IMR-90 (cell line): ENCODE measurements at regions not wholly inside any gene's neighbourhood (a gene's known extent, or its start where the extent isn't known, plus 50 kb on each side); places are given as distances from the start of the nearest gene placed in this dataset.

Source experiments
- ATAC-seq: fragments of 200-7000 bp; cut with Tn5 transposase; 2 replicates; pipeline ENCODE4 v1.9.1; 2020; ENCODE audit warnings: low read depth, mild to moderate bottlenecking, moderate library complexity
- BruUV-seq: library from RNA; stranded (reverse); fragments of 400-500 nt; replicated peaks from 2 replicates; lab custom pipeline; 2021; lab: Mats Ljungman, UMichigan
- CTCF ChIA-PET: fragments of 300-600 bp; formaldehyde crosslinking; extraction: SDS; loops from one replicate; lab custom pipeline; 2021; ENCODE audit warnings: antibody characterized with exemption; lab: Yijun Ruan, JAX
- POLR2A ChIA-PET: fragments of 300-600 bp; sonication (Branson Sonifier 250); formaldehyde crosslinking; loops from one replicate; lab custom pipeline; 2022; ENCODE audit warnings: antibody characterized with exemption; ENCODE audit not compliant: unreplicated experiment; lab: Charles Lee
- DNase-seq: peaks from one replicate; pipeline ENCODE4 v3.0.0; 2013
- H2AFZ ChIP-seq: replicated peaks from 2 replicates; pipeline ENCODE3; 2013; ENCODE audit warnings: low read length, mild to moderate bottlenecking; ENCODE audit not compliant: poor library complexity
- H2AK5ac ChIP-seq: 2 replicates; pipeline ENCODE4 v1.6.1; 2013; ENCODE audit warnings: low read depth, low read length, inconsistent platforms
- H2AK9ac ChIP-seq: replicated peaks from 2 replicates; pipeline ENCODE3; 2013; ENCODE audit warnings: mild to moderate bottlenecking, low read depth, low read length, moderate library complexity; ENCODE audit not compliant: poor library complexity
- H2BK120ac ChIP-seq: 2 replicates; pipeline ENCODE4 v1.6.1; 2013; ENCODE audit warnings: low read depth, low read length, inconsistent platforms
- H2BK15ac ChIP-seq: 3 replicates; pipeline ENCODE4 v1.6.1; 2013; ENCODE audit warnings: low read depth, low read length, inconsistent platforms
- H2BK20ac ChIP-seq: 2 replicates; pipeline ENCODE4 v1.6.1; 2013; ENCODE audit warnings: low read depth, mild to moderate bottlenecking, inconsistent platforms, low read length, moderate library complexity
- H2BK5ac ChIP-seq: 2 replicates; pipeline ENCODE4 v1.6.1; 2013; ENCODE audit warnings: mild to moderate bottlenecking, low read depth, low read length, inconsistent platforms; ENCODE audit not compliant: poor library complexity, severe bottlenecking
- H3K14ac ChIP-seq: replicated peaks from 2 replicates; pipeline ENCODE4 v1.6.1; 2013; ENCODE audit warnings: low read depth, low read length, inconsistent platforms
- H3K18ac ChIP-seq: 2 replicates; pipeline ENCODE4 v1.6.1; 2013; ENCODE audit warnings: low read depth, low read length, control low read depth
- H3K23ac ChIP-seq: 2 replicates; pipeline ENCODE4 v1.6.1; 2013; ENCODE audit warnings: low read depth, low read length, inconsistent platforms
- H3K27ac ChIP-seq: 2 replicates; pipeline ENCODE4 v1.5.1; 2013; ENCODE audit warnings: mild to moderate bottlenecking, control low read depth, low read length; ENCODE audit not compliant: insufficient read depth
- H3K27me3 ChIP-seq: 2 replicates; pipeline ENCODE4 v1.6.1; 2013; ENCODE audit warnings: low read length; ENCODE audit not compliant: control insufficient read depth, insufficient read depth
- H3K36me3 ChIP-seq: 2 replicates; pipeline ENCODE4 v1.6.1; 2013; ENCODE audit warnings: low read length, mixed read lengths; ENCODE audit not compliant: control insufficient read depth, insufficient read depth
- H3K4ac ChIP-seq: 2 replicates; pipeline ENCODE4 v1.6.1; 2013; ENCODE audit warnings: low read depth, low read length, inconsistent platforms
- H3K4me1 ChIP-seq: 2 replicates; pipeline ENCODE4 v1.6.1; 2013; ENCODE audit warnings: low read length, mixed read lengths; ENCODE audit not compliant: control insufficient read depth, insufficient read depth
- H3K4me2 ChIP-seq: 2 replicates; pipeline ENCODE4 v1.6.1; 2013; ENCODE audit warnings: low read depth, mild to moderate bottlenecking, control low read depth, low read length, moderate library complexity
- H3K4me3 ChIP-seq: 2 replicates; pipeline ENCODE4 v1.5.1; 2013; ENCODE audit warnings: low read depth, mild to moderate bottlenecking, control low read depth, low read length, moderate library complexity; ENCODE audit not compliant: insufficient read depth
- H3K56ac ChIP-seq: 2 replicates; pipeline ENCODE4 v1.6.1; 2013; ENCODE audit warnings: low read length, inconsistent platforms; ENCODE audit not compliant: insufficient read depth; ENCODE audit errors: extremely low read depth
- H3K79me1 ChIP-seq, 2 experiments: 2 replicates each; pipeline ENCODE4 v1.6.1; 2013; ENCODE audit warnings: low read length in 2 of 2, inconsistent platforms in 1 of 2, low read depth in 1 of 2
- H3K9ac ChIP-seq: 2 replicates; pipeline ENCODE4 v1.6.1; 2013; ENCODE audit warnings: low read depth, low read length, control low read depth
- H3K9me1 ChIP-seq: 2 replicates; pipeline ENCODE4 v1.6.1; 2013; ENCODE audit warnings: low read length, inconsistent platforms; ENCODE audit not compliant: insufficient read depth
- H3K9me3 ChIP-seq: 2 replicates; pipeline ENCODE4 v1.6.1; 2013; ENCODE audit warnings: low read length; ENCODE audit not compliant: control insufficient read depth, insufficient read depth
- H4K20me1 ChIP-seq: 2 replicates; pipeline ENCODE4 v1.6.1; 2013; ENCODE audit warnings: low read length, inconsistent platforms; ENCODE audit not compliant: insufficient read depth
- H4K5ac ChIP-seq: 2 replicates; pipeline ENCODE4 v1.6.1; 2013; ENCODE audit warnings: mild to moderate bottlenecking, low read depth, low read length, control low read depth
- H4K8ac ChIP-seq, 2 experiments: 2 replicates each; pipeline ENCODE4 v1.6.1; 2013; ENCODE audit warnings: low read depth in 2 of 2, low read length in 2 of 2, control low read depth in 1 of 2, inconsistent platforms in 1 of 2
- H4K91ac ChIP-seq: 2 replicates; pipeline ENCODE4 v1.6.1; 2013; ENCODE audit warnings: low read depth, low read length, inconsistent platforms; ENCODE audit not compliant: insufficient read depth
- CEBPB ChIP-seq: IDR thresholded peaks from 2 replicates; pipeline ENCODE4 v1.6.1; 2012; ENCODE audit warnings: low read depth, low read length, improper control_type of control experiment
- MAZ ChIP-seq: IDR thresholded peaks from 2 replicates; pipeline ENCODE4 v1.6.1; 2012; ENCODE audit warnings: low read depth, mild to moderate bottlenecking, low read length, improper control_type of control experiment, moderate library complexity, borderline replicate concordance
- NFE2L2 ChIP-seq: fragments of 150-350 bp; IDR thresholded peaks from 2 replicates; pipeline ENCODE4 v1.6.1; 2016; ENCODE audit warnings: low read depth, mild to moderate bottlenecking, low read length
- RFX5 ChIP-seq: IDR thresholded peaks from 2 replicates; pipeline ENCODE4 v1.8.0; 2012; ENCODE audit warnings: low read depth, mild to moderate bottlenecking, low read length, moderate library complexity
- SMC3 ChIP-seq: fragments of 150-350 bp; IDR thresholded peaks from 2 replicates; pipeline ENCODE4 v1.6.1; 2016; ENCODE audit warnings: low read depth, mild to moderate bottlenecking, antibody characterized with exemption, low read length, moderate library complexity
- WGBS, 2 experiments: methylation state at CpG; one replicate each; pipeline versions ENCODE4 v1.1.5 to v1.1.7; 2013; ENCODE audit warnings: missing lambda C conversion rate in 2 of 2; ENCODE audit not compliant: insufficient read length in 1 of 2; ENCODE audit errors: extremely low coverage in 2 of 2; 5-methylcytosine and 5-hydroxymethylcytosine counted together
- dilution Hi-C: fragments of 300-500 bp; cut with HindIII; formaldehyde crosslinking; loops from one replicate; pipeline ENCODE4 v1.14.3; 2018; ENCODE audit warnings: low sequenced_read_pairs; ENCODE audit not compliant: unreplicated experiment
- in situ Hi-C: fragments of 300-500 bp; cut with MboI; formaldehyde crosslinking; loops from 3 replicates; pipeline ENCODE4 v1.14.3; 2019; ENCODE audit warnings: low sequenced_read_pairs, inconsistent platforms, mixed read lengths
- intact Hi-C: fragments of 100-400 bp; cut with micrococcal nuclease; formaldehyde crosslinking; loops from 2 replicates; pipeline ENCODE4 v1.10.0; 2022
- TF ChIP-seq, protein P1 (sequence below): conservative IDR thresholded peaks from 2 replicates; pipeline ENCODE4 v1.5.1; 2012; ENCODE audit warnings: mild to moderate bottlenecking, low read depth, low read length, improper control_type of control experiment

DNA sequence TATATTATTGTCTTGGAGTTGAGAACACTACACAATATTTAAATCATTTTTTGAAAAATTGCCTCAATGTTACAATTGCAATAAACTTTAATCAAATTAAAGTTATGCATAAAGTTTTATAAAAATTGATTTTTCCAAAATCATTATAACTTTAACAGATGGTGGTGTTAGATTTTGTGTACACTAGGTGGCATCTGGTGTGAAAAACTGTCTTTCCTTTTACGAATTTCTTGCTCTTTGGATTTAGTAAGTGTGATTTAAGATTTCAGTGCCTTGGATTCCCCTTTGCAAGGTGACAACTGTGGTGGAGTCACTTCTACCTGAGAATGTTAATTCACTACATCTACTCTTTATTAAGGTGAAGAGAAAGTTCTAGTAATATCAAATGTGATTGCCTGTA lies 91.6 kb downstream of the AREG start:
- TF ChIP-seq MAZ (no peak), CEBPB (no peak), RFX5 (no peak), SMC3 (peak; percentile 20; the same call in 1 of the 2 replicates), NFE2L2 (no peak)
- TF ChIP-seq, protein P1, sequence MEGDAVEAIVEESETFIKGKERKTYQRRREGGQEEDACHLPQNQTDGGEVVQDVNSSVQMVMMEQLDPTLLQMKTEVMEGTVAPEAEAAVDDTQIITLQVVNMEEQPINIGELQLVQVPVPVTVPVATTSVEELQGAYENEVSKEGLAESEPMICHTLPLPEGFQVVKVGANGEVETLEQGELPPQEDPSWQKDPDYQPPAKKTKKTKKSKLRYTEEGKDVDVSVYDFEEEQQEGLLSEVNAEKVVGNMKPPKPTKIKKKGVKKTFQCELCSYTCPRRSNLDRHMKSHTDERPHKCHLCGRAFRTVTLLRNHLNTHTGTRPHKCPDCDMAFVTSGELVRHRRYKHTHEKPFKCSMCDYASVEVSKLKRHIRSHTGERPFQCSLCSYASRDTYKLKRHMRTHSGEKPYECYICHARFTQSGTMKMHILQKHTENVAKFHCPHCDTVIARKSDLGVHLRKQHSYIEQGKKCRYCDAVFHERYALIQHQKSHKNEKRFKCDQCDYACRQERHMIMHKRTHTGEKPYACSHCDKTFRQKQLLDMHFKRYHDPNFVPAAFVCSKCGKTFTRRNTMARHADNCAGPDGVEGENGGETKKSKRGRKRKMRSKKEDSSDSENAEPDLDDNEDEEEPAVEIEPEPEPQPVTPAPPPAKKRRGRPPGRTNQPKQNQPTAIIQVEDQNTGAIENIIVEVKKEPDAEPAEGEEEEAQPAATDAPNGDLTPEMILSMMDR: peak; percentile 26; the same call in 1 of the 2 replicates
- dilution Hi-C loops (no loop called here), intact Hi-C loops (no loop called here), in situ Hi-C loops (no loop called here)
- no peak overlapping the region for H2BK5ac ChIP-seq
- no peaks in the 10 kb centered on the region for H3K27me3 ChIP-seq
- no peak overlapping the region for H4K8ac ChIP-seq
- WGBS, 2 experiments: no CpG with 5 or more reads among the region's 1 CpG
- no peaks in the 10 kb centered on the region for H4K20me1 ChIP-seq
- H3K4me3 ChIP-seq: no peak overlapping the region
- no peak overlapping the region for H2AK5ac ChIP-seq
- H3K27ac ChIP-seq: no peak overlapping the region
- no peak overlapping the region for H3K23ac ChIP-seq
- no TSS peak for BruUV-seq
- peaks cover 3% of the 10 kb centered on the region; the same call in 1 of the 2 replicates for H3K9me1 ChIP-seq
- H2BK20ac ChIP-seq: no peak overlapping the region; the same call in 1 of the 2 replicates
- H2AK9ac ChIP-seq: no peak overlapping the region
- H3K14ac ChIP-seq: no peak overlapping the region
- no peaks in the 10 kb centered on the region for H3K9me3 ChIP-seq
- H3K4ac ChIP-seq: no peak overlapping the region
- H3K9ac ChIP-seq: no peak overlapping the region
- H3K18ac ChIP-seq: no peak overlapping the region
- no peak for DNase-seq
- H3K4me1 ChIP-seq: peaks cover 4% of the 10 kb centered on the region
- H2BK15ac ChIP-seq: no peak overlapping the region
- CTCF ChIA-PET: no interaction called here
- POLR2A ChIA-PET: no interaction called here
- no peak overlapping the region for H2AFZ ChIP-seq
- H3K56ac ChIP-seq: no peak overlapping the region
- no peak for ATAC-seq
- no peak overlapping the region for H4K91ac ChIP-seq
- H2BK120ac ChIP-seq: no peak overlapping the region
- H3K79me1 ChIP-seq: no peaks in the 10 kb centered on the region
- H3K4me2 ChIP-seq: no peak overlapping the region
- H4K5ac ChIP-seq: no peak overlapping the region
- H3K36me3 ChIP-seq: no peaks in the 10 kb centered on the region
